PFSK-1 (cell line): ENCODE measurements at regions not wholly inside any gene's neighbourhood (a gene's known extent, or its start where the extent isn't known, plus 50 kb on each side); places are given as distances from the start of the nearest gene placed in this dataset.

ENCODE experiments used
- POLR2AphosphoS5 ChIP-seq: IDR thresholded peaks from 2 replicates; pipeline ENCODE4 v1.6.1; 2012; ENCODE audit warnings: low read depth, mild to moderate bottlenecking, control low read depth, low read length, moderate library complexity
- SIN3A ChIP-seq: IDR thresholded peaks from 2 replicates; pipeline ENCODE4 v1.6.1; 2012; ENCODE audit warnings: mild to moderate bottlenecking, low read length, moderate library complexity, borderline replicate concordance; ENCODE audit not compliant: insufficient read depth
- TF ChIP-seq, protein P1 (sequence below), 2 experiments: IDR thresholded peaks; 2 replicates each; pipeline versions ENCODE4 v1.6.1 to v1.8.0; 2011 to 2012; ENCODE audit warnings: low read depth in 2 of 2, low read length in 2 of 2, control low read depth in 1 of 2, inconsistent platforms in 1 of 2, mild to moderate bottlenecking in 1 of 2, moderate library complexity in 1 of 2; ENCODE audit not compliant: insufficient read depth in 1 of 2

DNA sequence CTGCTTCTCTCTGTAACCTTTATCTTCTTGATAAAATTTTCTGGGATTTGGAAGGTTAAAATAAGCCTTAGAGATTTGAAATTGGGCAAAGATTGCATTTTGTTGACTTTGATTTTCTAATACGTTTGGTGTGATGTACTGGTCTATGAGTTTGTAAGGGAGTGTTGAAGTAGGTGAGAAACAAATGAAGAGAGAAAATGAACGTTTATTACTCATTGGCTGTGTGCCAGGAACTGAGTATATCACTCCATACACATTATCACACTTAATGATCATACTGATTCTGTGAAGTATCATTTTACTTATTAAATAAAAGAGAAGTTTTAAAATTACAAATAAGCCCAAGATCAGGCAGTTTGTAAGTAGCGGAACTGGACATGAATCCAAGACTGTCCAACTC, 795.1 kb upstream of the ZEB2 start:
- TF ChIP-seq, protein P1, sequence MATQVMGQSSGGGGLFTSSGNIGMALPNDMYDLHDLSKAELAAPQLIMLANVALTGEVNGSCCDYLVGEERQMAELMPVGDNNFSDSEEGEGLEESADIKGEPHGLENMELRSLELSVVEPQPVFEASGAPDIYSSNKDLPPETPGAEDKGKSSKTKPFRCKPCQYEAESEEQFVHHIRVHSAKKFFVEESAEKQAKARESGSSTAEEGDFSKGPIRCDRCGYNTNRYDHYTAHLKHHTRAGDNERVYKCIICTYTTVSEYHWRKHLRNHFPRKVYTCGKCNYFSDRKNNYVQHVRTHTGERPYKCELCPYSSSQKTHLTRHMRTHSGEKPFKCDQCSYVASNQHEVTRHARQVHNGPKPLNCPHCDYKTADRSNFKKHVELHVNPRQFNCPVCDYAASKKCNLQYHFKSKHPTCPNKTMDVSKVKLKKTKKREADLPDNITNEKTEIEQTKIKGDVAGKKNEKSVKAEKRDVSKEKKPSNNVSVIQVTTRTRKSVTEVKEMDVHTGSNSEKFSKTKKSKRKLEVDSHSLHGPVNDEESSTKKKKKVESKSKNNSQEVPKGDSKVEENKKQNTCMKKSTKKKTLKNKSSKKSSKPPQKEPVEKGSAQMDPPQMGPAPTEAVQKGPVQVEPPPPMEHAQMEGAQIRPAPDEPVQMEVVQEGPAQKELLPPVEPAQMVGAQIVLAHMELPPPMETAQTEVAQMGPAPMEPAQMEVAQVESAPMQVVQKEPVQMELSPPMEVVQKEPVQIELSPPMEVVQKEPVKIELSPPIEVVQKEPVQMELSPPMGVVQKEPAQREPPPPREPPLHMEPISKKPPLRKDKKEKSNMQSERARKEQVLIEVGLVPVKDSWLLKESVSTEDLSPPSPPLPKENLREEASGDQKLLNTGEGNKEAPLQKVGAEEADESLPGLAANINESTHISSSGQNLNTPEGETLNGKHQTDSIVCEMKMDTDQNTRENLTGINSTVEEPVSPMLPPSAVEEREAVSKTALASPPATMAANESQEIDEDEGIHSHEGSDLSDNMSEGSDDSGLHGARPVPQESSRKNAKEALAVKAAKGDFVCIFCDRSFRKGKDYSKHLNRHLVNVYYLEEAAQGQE (IDR thresholded peaks at IDR 0.05; ENCODE audit: insufficient read depth in 1 of 2, low read depth in 2 of 2, low read length in 2 of 2) = no peak
- TF ChIP-seq SIN3A (no peak), POLR2AphosphoS5 (no peak)
